Stimulated activated effector memory CD8-positive, alpha-beta T cell treated with anti-CD3 and anti-CD28 coated beads, Interleukin-12 subunit alpha, Interleukin-12 subunit beta, amount 100 ng/mL, for 72 hours (primary cell): ENCODE measurements at regions not wholly inside any gene's neighbourhood (a gene's known extent, or its start where the extent isn't known, plus 50 kb on each side); places are given as distances from the start of the nearest gene placed in this dataset.
"Not testable (repeated sequence)": the region's sequence is repeated elsewhere in the genome, so short reads cannot be mapped to it uniquely, and the experiment has no call there.

Source experiments
- ATAC-seq: fragments of 150-1000 bp; cut with Tn5 transposase; 2 replicates; pipeline ENCODE4 v1.10.0; 2021
- DNase-seq, 2 donors: peaks; one replicate each; pipeline ENCODE4 v3.0.0; 2021 to 2022; ENCODE audit warnings: low spot score in 2 of 2
- H3K27ac Mint-ChIP-seq: one replicate; pipeline ENCODE4 v1.8.0; 2022; ENCODE audit warnings: mild to moderate bottlenecking, mixed read lengths
- H3K36me3 Mint-ChIP-seq: one replicate; pipeline ENCODE4 v1.8.0; 2022; ENCODE audit warnings: mild to moderate bottlenecking, mixed read lengths
- H3K4me1 Mint-ChIP-seq: one replicate; pipeline ENCODE4 v1.8.0; 2022; ENCODE audit warnings: mixed read lengths
- H3K4me3 Mint-ChIP-seq: one replicate; pipeline ENCODE4 v1.8.0; 2022; ENCODE audit warnings: mild to moderate bottlenecking, mixed read lengths
- H3K9me3 Mint-ChIP-seq: one replicate; pipeline ENCODE4 v1.8.0; 2022; ENCODE audit warnings: mixed read lengths

- H3K27ac Mint-ChIP-seq, DNase-seq, H3K9me3 Mint-ChIP-seq, H3K4me1 Mint-ChIP-seq, H3K36me3 Mint-ChIP-seq, ATAC-seq, H3K4me3 Mint-ChIP-seq: not testable (repeated sequence)
Measured at GRCh38 chr9:38474476-38474875, 50.2 kb upstream of the IGFBPL1 start.
